ENCODE measurements at regions not wholly inside any gene's neighbourhood (a gene's known extent, or its start where the extent isn't known, plus 50 kb on each side); places are given as distances from the start of the nearest gene placed in this dataset.

DNA sequence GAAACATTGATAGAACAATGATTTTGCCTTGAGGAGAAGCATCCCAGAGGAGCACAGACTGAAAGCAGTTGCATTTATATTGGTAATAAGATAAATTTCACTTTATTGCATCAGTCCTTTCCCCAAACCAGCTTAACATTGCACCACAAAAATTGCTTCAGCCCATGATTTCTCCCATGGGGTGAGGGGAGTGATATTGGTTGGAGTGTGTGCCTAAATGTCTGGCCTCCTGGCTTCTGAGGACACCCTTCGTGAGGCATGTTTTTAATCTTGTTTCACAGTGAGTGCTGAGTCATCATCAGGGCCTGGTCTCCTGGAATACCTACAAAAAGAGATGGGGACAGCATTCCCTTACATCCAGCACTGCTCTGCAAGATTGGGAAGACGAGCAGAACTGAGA lies 487.9 kb downstream of the C4orf33 start:
- ATAC-seq (no peak), DNase-seq (no peak)
- intact Hi-C loops (cut with DNase I, micrococcal nuclease) = no loop called here

DNA sequence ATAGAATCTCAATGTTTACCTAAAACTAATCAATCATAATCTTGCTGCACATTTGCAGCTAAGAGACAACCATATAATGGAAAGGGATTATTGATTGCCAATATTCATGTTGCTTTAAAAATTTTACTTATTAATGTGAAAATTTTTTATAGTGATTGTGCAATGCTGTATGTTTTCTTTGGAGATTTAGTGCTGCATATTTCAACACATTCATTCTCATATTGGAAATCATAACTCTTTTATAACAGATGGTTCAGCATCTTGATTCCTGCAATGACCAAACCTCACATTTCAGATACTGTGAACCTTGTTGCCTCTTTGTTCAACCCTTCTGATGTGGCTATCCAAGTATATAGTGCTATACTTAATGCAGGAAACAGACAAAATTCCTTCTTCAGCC lies 502.6 kb downstream of the C4orf33 start:
- ATAC-seq (no peak), DNase-seq (no peak)
- intact Hi-C loops (cut with DNase I, micrococcal nuclease) = no loop called here

DNA sequence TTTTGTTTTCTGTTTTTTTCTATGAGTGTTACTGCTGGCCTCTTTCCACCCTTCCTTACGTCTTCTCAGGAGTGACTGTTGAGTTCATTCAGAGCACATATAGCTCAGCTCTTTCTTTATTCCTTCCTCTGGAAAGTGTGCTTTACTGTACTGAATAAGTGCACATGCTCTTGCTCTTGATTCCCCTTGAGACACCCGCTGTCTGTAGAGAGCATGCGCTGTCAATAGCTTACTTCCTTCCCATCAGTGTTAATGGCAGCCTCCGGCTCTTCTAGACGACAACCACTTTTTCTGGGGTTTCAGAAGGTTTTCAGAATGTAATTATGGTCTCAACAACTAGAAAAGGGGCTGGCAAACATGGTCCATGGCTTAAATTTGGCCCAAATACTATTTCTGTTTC lies 504.9 kb downstream of the C4orf33 start:
- intact Hi-C loops (cut with DNase I, micrococcal nuclease) = no loop called here

DNA sequence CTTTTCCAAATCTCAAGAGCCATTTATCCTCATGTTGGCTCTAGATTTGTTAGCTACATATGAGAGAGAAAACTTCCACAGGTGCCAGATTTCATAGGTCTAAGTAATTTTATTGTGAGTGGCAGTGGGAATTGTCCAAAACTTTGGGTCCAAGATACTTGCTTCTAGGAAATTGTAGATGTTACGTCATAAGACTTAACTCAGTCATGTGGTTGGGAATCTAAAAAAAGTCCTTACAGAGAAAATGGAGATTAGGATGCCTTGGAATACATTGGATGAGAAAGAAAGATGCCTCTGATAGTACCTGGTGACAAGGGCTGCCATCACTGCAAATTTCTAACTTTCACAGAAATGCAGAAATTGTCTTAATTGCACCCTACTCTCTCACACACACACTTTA lies 506.5 kb downstream of the C4orf33 start:
- DNase-seq (no peak), ATAC-seq (no peak)
- intact Hi-C loops (cut with DNase I, micrococcal nuclease) = no loop called here

More for the DNA sequence above, 504.9 kb downstream of the C4orf33 start:
- no peak for DNase-seq
- ATAC-seq = no peak

DNA sequence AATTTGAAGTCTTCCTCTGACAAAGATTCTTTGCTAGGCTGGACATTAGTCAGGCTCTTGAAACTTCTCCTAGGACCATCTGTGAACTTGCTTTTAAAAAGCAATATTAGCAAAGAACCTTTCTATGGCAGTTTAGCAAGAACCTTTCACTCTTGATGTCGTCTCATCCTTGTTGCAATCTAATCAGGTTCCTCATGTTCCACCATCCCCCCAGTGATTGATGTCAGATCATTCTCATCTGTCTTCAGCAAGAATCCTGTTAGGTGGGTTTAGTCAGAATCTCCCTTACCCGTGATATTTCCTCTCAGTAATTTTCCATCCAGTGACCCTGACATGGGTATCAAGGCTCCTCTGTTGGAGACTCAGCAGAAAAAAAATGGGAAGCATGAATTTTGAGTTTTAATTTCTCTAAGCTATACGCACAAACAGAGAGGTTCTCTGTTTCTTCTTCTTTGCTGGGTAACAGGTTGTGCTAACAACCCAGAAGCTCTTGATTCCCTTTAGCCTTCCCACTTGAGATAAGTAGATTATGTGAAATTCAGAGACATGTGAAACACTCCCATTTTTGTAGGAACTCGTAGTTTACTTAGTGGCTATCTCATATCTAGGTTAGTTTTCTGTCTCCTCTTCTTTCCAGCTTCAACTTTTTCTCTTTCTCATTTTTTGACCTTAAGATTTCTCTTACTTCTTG lies 507.4 kb downstream of the C4orf33 start:
- ATAC-seq = no peak
- intact Hi-C loops (cut with DNase I, micrococcal nuclease) = no loop called here
- no peak for DNase-seq

DNA sequence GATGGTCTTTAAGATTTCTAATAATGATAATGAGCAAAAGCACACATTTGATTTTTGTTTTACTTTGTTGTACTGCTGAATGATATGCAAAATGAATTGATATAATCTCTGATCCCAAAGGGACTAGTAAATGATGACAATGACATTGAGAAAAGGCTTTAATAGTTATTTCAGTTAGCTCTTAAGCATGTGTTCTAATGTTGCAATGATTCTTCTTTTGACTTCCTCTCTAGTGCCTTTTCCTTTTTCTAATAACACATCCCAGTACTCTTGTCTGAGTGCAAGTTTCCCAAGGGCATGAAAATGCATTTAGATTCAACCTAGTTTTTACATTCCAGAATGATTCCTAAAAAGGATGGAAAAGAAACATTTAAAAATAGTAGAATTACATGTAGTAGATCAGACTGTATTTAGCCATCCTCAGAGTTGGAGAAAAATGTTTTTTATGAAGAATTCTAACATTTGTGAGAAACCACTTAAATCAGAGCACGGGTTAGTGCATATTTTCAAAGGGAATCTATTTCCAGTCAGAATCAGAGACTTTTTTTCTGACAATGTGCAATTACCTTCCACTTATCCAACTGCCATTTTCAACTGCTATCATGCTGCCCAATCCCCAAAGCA lies 508.8 kb downstream of the C4orf33 start:
- intact Hi-C loops (cut with DNase I, micrococcal nuclease) = no loop called here
- DNase-seq (no peak), ATAC-seq (no peak)

DNA sequence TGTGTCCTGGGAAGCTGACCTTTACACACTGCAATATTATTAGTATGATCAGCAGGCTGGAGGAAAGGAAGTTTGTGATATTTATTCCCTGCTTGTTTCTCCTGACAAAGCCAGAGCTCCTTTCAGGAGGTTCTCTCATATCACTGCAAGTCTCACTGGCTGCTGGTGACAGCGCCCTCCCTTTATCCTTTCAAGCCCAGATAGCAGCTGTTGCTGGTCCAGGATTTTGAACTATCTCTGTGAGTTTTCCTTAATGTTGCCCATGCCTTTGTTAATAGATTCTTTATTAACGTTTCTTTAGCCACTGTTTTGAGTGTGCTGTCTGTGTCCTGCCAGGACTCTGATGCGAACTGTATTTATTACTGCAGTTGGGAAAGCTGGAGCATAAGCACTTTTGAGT lies 518.7 kb downstream of the C4orf33 start:
- DNase-seq (no peak), ATAC-seq (no peak)

DNA sequence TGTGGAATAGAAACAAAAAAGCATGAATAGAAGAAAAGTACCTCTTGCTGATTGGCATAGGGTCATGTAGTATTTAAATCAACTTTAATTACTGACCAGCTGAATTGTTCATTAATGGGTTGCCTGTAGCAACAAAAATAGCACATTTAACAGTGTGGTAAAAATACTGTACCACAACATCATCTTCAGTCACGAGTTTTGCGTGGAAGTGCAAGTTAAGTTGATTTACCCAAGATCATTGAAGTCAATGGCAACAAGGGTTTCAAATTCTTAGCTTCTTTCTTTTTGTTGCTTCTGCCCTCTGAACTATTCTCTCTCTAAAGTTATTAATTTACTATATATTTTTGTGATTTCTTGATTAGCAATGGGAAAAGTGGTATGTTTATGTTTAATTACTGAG lies 526.6 kb downstream of the C4orf33 start:
- ATAC-seq (no peak), DNase-seq (no peak)
- intact Hi-C loops (cut with DNase I, micrococcal nuclease) = no loop called here

More for the DNA sequence above, 518.7 kb downstream of the C4orf33 start:
- intact Hi-C loops (cut with DNase I, micrococcal nuclease) = no loop called here

DNA sequence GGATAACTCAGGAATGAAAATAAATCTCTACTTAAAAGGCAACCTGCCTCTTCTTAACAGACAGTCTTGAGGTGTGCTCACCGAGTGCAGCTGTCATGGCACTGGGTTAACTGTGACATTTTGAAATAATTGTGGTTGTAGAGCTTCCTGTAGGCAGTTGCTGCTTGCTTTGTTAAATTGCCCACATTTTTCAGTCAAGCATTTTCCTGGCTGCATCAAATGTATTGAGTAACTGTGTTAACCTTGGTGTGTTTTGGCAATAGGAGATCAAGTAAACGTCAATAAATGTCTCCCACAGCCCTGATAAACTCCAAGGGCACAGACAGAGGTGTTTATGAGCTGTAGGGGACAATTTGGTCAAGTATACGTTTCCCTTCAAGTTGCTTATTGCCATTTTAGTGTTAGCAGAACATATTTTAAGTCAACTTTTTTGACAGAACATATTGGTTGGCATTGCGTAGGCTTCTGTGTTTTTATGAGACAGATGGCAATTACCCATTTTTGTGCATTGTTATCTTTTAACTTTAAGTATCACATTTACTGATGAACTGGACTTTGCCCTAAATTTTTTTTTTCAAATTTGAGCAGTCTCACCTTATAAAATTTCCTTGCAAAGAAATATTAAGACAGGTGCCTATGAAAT lies 527.4 kb downstream of the C4orf33 start:
- ATAC-seq (no peak), DNase-seq (no peak)
- intact Hi-C loops (cut with DNase I, micrococcal nuclease) = no loop called here

DNA sequence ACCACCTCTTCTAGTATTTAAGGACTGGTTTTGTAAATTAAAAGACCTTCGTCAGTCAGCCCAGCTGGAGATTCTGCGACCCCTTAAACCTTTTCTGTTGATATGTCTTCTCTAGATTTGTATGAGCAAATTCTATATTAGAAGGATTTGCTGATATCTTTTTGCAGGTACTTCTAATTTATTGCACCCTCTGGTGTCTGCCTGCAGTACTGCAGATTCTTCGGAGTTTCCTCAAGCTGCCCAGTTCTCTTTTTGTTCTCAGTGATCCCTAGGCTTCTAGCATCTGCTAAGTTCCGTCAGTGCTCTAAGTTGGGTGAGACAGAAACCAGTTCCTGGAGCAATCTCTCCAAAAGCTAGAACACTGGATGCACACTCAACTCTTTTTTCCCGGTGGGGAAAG lies 545.2 kb downstream of the C4orf33 start:
- peak; percentile 29 to 56 for DNase-seq
- peak; percentile 32 for ATAC-seq
- intact Hi-C loops (cut with DNase I, micrococcal nuclease) = loop anchor here in 1 of 2 donors (5.0 kb wide), 1 partner anchor 279 kb away; no protein-coding TSS in a partner anchor

DNA sequence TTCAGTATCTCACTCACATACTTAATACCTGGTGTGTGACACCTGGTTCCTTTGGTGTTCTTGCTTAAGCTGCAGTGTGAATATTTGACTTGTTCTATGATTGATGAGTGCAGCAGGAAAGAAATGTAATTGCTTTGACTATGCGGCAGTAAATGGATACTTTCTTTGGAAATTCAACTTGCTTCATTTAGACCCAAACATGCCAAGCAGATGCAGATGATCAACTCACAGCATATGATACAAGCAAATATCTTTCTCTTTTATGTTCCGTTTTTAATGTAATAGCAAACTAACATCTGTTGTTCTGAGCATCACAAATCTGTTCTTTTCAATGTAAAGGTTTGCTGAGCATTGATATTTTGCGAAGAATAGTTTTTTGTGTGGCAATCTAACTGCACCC lies 549.5 kb downstream of the C4orf33 start:
- intact Hi-C loops (cut with DNase I, micrococcal nuclease) = no loop called here
- ATAC-seq (no peak), DNase-seq (no peak)

DNA sequence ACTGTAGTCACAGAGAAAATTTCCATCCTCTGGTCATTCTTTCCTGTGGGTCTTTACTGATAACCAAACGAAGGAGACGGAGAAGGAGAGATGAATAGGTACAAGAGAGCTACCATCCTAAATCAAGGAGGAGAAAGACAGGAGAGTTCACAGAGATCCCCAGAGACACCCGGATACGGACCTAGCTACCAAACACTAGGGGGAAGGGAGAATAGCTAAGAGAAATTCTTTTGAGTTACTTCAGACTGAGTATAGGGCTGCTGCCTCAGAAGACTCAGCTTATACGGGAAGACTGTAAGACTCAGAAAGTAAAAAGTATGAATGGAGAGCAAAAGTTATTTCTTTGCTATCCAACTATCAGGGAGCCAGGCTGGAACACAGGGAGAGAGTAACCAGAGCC lies 572.1 kb downstream of the C4orf33 start:
- intact Hi-C loops (cut with DNase I, micrococcal nuclease) = no loop called here
- ATAC-seq (no peak), DNase-seq (no peak)

DNA sequence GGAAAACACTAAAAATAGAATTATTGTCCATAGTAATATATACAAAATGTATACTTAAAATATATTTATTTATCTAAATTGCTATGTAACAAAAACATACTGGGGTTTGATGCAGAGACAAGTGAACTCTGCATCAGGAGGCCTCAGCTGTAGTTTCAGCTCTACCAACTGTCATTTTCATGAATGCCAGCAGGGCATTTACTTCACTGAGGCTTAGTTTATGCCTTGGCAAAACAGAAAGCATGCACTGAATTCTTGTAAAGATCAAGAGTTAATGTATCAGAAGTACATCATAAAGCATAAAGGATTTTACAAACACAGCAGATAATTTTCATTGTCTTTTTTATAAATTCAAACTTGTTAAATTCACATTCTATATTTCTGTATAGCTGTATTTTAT lies 577.0 kb downstream of the C4orf33 start:
- intact Hi-C loops (cut with DNase I, micrococcal nuclease) = no loop called here
- no peak for ATAC-seq
- DNase-seq = no peak

DNA sequence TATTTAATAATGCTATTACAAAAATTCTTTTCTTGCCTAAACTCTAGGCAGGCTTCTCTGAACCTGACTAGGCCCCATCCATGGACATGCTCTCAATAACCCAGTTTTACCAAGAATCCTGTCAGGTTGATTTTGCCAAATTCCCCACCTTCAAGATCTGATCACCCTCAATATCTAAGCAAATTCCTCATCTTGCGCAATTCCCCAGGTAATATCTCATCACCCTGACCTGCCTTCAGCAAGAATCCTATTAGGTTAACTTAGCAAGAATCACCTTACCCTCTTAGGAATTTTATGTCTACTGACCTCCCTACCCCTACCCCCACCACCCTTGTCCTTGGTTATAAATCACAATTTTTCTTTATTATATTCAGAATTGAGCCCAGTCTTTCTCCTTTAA lies 579.1 kb downstream of the C4orf33 start:
- no peak for DNase-seq
- intact Hi-C loops (cut with DNase I, micrococcal nuclease) = no loop called here
- ATAC-seq = no peak

DNA sequence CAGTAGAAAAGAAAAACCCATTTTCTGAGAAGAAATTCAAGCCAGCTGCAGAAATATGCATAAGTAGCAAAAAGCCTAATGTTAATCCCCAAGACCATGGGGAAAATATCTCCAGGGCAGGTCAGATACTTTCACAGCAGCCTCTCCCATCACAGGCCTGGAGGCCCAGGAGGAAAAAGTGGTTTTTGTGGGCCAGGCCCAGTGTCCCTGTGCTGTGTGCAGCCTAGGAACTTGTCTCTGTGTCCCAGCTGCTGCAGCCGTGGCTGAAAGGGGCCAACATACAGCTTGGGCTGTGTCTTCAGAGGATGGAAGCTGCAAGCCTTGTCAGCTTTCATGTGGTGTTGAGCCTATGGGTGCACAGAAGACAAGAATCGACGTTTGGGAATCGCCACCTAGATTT lies 581.0 kb downstream of the C4orf33 start:
- ATAC-seq (no peak), DNase-seq (no peak)
- intact Hi-C loops (cut with DNase I, micrococcal nuclease) = no loop called here

DNA sequence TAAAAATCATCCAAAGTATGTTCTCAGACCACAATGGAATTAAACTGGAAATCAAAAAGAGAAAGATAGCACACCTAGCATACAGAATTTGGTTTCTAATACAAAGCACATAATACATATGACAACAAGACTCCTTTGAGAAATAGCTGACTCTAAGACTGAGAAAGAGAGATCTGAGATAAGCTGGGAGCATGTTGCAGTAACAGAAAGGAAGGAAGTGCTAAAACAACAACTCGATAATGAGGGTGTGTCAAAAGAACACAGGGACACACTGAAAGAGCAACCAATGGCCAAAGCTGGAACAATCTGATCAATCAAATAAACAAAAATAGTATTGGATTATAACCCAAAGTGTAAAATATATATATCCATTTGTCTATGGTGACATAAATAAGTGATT lies 586.6 kb downstream of the C4orf33 start:
- ATAC-seq = no peak
- intact Hi-C loops (cut with DNase I, micrococcal nuclease) = no loop called here

DNA sequence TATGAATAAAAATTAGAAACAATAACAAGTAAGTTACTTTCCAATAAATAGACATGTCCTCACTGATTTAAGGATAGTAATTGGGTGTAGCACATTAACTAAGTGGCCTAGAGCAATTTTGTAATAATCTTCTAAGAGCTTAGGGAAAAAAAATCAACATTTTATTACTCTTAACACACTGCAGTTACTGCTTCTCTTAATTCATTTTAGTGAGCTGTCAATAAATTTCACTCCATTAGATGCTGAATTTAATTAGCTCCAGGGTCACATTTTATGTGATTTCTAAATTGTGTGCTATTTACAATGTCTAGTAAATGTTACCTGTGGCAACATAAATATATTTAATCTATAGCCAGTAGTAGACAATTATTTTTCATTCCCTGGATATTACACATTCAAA lies 612.0 kb downstream of the C4orf33 start:
- DNase-seq = no peak
- no peak for ATAC-seq
- intact Hi-C loops (cut with DNase I, micrococcal nuclease) = no loop called here

More for the DNA sequence above, 586.6 kb downstream of the C4orf33 start:
- no peak for DNase-seq

DNA sequence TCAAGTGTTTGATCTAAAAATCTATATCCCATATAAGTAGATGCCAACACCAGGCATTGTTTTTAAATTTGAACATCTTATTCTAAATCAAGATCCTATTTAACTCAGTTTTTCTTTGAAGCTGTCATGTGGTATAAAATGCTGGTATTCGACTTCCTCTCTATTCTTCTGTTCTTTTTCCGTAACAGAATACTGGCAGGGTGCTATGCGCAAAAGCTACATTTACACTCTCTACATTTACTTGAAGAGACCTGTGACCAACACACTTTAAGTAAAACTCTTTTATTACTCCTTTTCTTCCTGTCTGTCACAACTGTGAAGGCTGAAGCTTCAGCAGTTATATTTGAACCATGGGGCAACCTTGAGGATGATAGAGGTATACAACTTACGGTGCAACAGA lies 612.8 kb downstream of the C4orf33 start:
- no peak for DNase-seq
- intact Hi-C loops (cut with DNase I, micrococcal nuclease) = no loop called here
- no peak for ATAC-seq

DNA sequence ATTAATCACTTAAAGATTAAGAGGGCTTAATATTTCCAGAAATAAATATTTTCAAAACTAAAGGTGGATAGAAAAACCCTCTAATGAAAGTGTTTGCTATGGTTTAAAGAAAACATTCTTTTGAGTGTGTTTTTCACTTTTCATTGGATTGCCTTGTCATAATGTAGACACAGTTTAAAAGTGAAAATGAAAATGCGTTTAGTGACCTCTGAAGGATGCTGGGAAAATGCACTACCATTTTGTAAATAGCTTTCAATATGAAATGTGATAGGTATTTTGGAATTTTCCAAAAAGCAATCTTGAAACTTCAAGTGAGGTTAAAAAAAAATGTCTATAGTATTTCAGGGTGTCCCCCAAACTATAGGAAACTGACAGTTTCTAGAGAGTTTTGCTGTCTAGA lies 642.2 kb downstream of the C4orf33 start:
- DNase-seq = no peak
- intact Hi-C loops (cut with DNase I, micrococcal nuclease) = no loop called here
- no peak for ATAC-seq

DNA sequence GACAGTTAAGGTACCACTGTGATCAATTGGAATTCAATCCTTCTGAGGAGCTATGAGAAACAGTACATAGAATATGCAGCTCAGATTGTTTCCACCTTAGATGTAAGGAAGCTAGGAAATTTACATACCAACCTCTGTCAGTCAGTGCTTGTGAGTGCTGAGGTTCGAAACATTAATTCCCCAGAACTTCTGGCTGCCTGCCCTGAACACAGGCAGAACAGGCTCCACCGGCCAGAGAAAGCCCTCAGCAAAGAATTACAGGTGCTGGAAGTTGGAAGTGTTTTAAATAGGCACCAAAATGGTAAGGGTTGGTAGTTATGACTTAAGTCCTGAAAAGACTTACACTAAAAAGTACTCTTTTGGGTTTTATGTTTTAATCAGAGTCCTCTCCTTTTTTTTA lies 651.8 kb downstream of the C4orf33 start:
- no peak for ATAC-seq
- intact Hi-C loops (cut with DNase I, micrococcal nuclease) = no loop called here
- DNase-seq = no peak

DNA sequence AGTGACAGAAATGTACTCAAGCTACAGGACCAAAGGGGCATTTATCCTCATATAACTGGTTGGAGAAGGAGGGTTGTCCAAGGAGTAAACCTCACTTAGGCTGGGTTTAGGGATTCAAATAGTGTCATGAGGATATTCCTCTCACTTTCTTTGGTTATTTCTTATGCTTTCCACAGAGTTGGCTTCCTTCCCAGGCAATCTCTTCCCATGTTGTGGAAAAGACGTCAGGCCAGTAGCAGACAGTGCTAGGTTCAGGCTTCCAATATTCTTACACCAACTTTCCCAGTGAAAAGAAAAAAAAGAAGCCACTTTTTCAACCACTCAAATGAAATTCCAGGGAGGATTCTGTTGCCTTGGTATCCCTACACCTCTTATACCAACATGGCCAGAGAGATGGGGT lies 653.0 kb downstream of the C4orf33 start:
- intact Hi-C loops (cut with DNase I, micrococcal nuclease) = no loop called here
- DNase-seq (no peak), ATAC-seq (no peak)

All from left colon (tissue), 2 donors.